Nephron progenitor cell (in vitro differentiated cells): ENCODE measurements at regions not wholly inside any gene's neighbourhood (a gene's known extent, or its start where the extent isn't known, plus 50 kb on each side); places are given as distances from the start of the nearest gene placed in this dataset.

Experiments used
- DNase-seq: peaks from one replicate; pipeline ENCODE4 v3.0.0; 2021
- H3K27ac Mint-ChIP-seq: 2 replicates; pipeline ENCODE4 v1.8.0; 2021; ENCODE audit warnings: mild to moderate bottlenecking, moderate library complexity, mixed read lengths
- H3K27me3 Mint-ChIP-seq: 2 replicates; pipeline ENCODE4 v1.8.0; 2021; ENCODE audit warnings: mild to moderate bottlenecking, low read depth, mixed read lengths; ENCODE audit not compliant: poor library complexity
- H3K36me3 Mint-ChIP-seq: 2 replicates; pipeline ENCODE4 v1.8.0; 2021; ENCODE audit warnings: low read depth, mixed read lengths
- H3K4me1 Mint-ChIP-seq: 2 replicates; pipeline ENCODE4 v1.8.0; 2021; ENCODE audit warnings: mixed read lengths
- H3K4me3 Mint-ChIP-seq: 2 replicates; pipeline ENCODE4 v1.8.0; 2021; ENCODE audit warnings: mild to moderate bottlenecking, moderate library complexity, mixed read lengths
- H3K9me3 Mint-ChIP-seq: 2 replicates; pipeline ENCODE4 v1.8.0; 2021; ENCODE audit warnings: mild to moderate bottlenecking, moderate library complexity, mixed read lengths
- CTCF ChIP-seq: fragments of 200-600 bp; sonication (generic); IDR thresholded peaks from 2 replicates; pipeline ENCODE4 v1.5.0; 2021; ENCODE audit warnings: antibody characterized with exemption

- no peak for DNase-seq
- Mint-ChIP-seq H3K27me3 (peaks cover 1% of the 10 kb centered on the region), H3K36me3 (no peaks in the 10 kb centered on the region), H3K4me3 (no peak overlapping the region), H3K27ac (no peak overlapping the region), H3K4me1 (peaks cover 62% of the 10 kb centered on the region), H3K9me3 (peaks cover 34% of the 10 kb centered on the region)
- TF ChIP-seq CTCF: no peak
Measured at GRCh38 chr1:14539309-14539708, 59.2 kb upstream of the KAZN start.

GRCh38 chr1:14539953-14540563, 58.4 kb upstream of the KAZN start:
- TF ChIP-seq CTCF: no peak
- Mint-ChIP-seq H3K27ac (peak overlapping the region; percentile 92), H3K4me1 (peaks cover 56% of the 10 kb centered on the region), H3K4me3 (peak overlapping the region; percentile 28), H3K36me3 (no peaks in the 10 kb centered on the region), H3K27me3 (no peaks in the 10 kb centered on the region), H3K9me3 (peaks cover 34% of the 10 kb centered on the region)
- DNase-seq: peak; percentile 27

- Mint-ChIP-seq H3K27me3 (no peaks in the 10 kb centered on the region), H3K27ac (peak overlapping the region; percentile 92), H3K4me3 (peak overlapping the region; percentile 57)
Measured at GRCh38 chr1:14541348-14541747, 57.1 kb upstream of the KAZN start.

GRCh38 chr1:14543191-14543840, 55.2 kb upstream of the KAZN start:
- H3K9me3 Mint-ChIP-seq: peaks cover 23% of the 10 kb centered on the region
- H3K4me1 Mint-ChIP-seq: peaks cover 69% of the 10 kb centered on the region
- DNase-seq: no peak
- no peak overlapping the region for H3K27ac Mint-ChIP-seq
- TF ChIP-seq CTCF: no peak
- H3K4me3 Mint-ChIP-seq: no peak overlapping the region
- H3K27me3 Mint-ChIP-seq: no peaks in the 10 kb centered on the region
- H3K36me3 Mint-ChIP-seq: no peaks in the 10 kb centered on the region

More at GRCh38 chr1:14541348-14541747, 57.1 kb upstream of the KAZN start:
- Mint-ChIP-seq H3K36me3 (no peaks in the 10 kb centered on the region), H3K9me3 (peaks cover 38% of the 10 kb centered on the region), H3K4me1 (peaks cover 59% of the 10 kb centered on the region)
- DNase-seq: no peak
- TF ChIP-seq CTCF: no peak

GRCh38 chr1:14544319-14544718, 54.2 kb upstream of the KAZN start:
- H3K36me3 Mint-ChIP-seq: no peaks in the 10 kb centered on the region
- no peak for DNase-seq
- H3K4me3 Mint-ChIP-seq: no peak overlapping the region
- peaks cover 68% of the 10 kb centered on the region for H3K4me1 Mint-ChIP-seq
- H3K9me3 Mint-ChIP-seq: peaks cover 13% of the 10 kb centered on the region
- TF ChIP-seq CTCF: no peak
- H3K27me3 Mint-ChIP-seq: no peaks in the 10 kb centered on the region
- no peak overlapping the region for H3K27ac Mint-ChIP-seq
